ENCODE measurements at regions not wholly inside any gene's neighbourhood (a gene's known extent, or its start where the extent isn't known, plus 50 kb on each side); places are given as distances from the start of the nearest gene placed in this dataset.

- TF ChIP-seq, protein P1, sequence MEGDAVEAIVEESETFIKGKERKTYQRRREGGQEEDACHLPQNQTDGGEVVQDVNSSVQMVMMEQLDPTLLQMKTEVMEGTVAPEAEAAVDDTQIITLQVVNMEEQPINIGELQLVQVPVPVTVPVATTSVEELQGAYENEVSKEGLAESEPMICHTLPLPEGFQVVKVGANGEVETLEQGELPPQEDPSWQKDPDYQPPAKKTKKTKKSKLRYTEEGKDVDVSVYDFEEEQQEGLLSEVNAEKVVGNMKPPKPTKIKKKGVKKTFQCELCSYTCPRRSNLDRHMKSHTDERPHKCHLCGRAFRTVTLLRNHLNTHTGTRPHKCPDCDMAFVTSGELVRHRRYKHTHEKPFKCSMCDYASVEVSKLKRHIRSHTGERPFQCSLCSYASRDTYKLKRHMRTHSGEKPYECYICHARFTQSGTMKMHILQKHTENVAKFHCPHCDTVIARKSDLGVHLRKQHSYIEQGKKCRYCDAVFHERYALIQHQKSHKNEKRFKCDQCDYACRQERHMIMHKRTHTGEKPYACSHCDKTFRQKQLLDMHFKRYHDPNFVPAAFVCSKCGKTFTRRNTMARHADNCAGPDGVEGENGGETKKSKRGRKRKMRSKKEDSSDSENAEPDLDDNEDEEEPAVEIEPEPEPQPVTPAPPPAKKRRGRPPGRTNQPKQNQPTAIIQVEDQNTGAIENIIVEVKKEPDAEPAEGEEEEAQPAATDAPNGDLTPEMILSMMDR (IDR thresholded peaks at IDR 0.05), result no peak
- TF ChIP-seq POLR2A (IDR thresholded peaks at IDR 0.05), result no peak
Observed at GRCh38 chr3:76367281-76367680, 581.9 kb upstream of the ZNF717 start.

Measured in Peyer's patch (tissue), 4 donors.